ENCODE measurements at regions not wholly inside any gene's neighbourhood (a gene's known extent, or its start where the extent isn't known, plus 50 kb on each side); places are given as distances from the start of the nearest gene placed in this dataset.
"Not testable (repeated sequence)": the region's sequence is repeated elsewhere in the genome, so short reads cannot be mapped to it uniquely, and the experiment has no call there.

DNA sequence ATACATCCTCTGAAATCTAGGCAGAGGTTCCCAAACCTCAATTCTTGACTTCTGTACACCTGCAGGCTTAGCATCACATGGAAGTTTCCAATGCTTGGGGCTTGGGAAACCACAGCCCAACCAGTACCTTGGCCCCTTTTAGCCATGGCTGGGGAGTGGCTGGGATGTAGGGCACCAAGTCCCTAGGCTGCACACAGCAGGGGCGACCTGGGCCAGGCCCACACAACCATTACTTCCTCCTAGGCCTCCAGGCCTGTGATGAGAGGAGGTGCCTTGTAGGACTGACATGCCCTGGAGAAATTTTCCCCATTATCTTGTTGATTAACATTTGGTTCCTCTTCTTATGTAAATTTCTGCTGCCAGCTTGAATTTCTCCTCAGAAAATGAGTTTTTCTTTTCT is 1387.4 kb downstream of the FSCB start:
- TF ChIP-seq CTCF (IDR thresholded peaks at IDR 0.05; ENCODE audit: insufficient read depth, low read length, missing control alignments) = no peak
- ChIA-PET CTCF (no interaction called here), POLR2A (no interaction called here)
- DNase-seq (ENCODE audit: low read depth, low spot score) = no peak
- no peak overlapping the region for H3K4me3 ChIP-seq (ENCODE audit: low read depth, low read length)

- no peak for DNase-seq (ENCODE audit: low read depth, low spot score)
- TF ChIP-seq CTCF (IDR thresholded peaks at IDR 0.05; ENCODE audit: insufficient read depth, low read length, missing control alignments) = no peak
- ChIA-PET POLR2A (no interaction called here), CTCF (no interaction called here)
- no peak overlapping the region for H3K4me3 ChIP-seq (ENCODE audit: low read depth, low read length)
Measured at GRCh38 chr14:43116341-43116740, 1390.7 kb downstream of the FSCB start.

DNA sequence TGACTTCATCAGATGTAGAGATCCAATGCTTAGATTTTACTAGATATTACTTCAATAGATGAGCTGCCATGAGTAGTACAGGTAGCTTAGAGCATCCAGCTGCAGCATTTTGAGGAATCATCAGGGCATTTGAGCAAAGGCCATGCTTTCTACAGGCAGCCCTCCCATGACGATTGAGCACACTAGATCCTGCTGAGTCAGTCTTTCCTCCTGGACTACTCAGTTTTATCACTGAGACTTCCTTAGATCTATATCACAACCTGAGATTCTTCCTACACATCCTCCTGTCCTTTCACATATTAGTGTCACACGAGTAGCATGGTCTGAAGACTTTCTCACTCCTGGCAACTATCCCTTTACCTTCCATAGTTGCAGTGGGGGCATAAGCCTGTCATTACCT is 1401.8 kb downstream of the FSCB start:
- no peak for TF ChIP-seq CTCF (IDR thresholded peaks at IDR 0.05; ENCODE audit: insufficient read depth, low read length, missing control alignments)
- no peak overlapping the region for H3K4me3 ChIP-seq (ENCODE audit: low read depth, low read length)
- DNase-seq (ENCODE audit: low read depth, low spot score) = no peak
- ChIA-PET POLR2A (no interaction called here), CTCF (no interaction called here)

DNA sequence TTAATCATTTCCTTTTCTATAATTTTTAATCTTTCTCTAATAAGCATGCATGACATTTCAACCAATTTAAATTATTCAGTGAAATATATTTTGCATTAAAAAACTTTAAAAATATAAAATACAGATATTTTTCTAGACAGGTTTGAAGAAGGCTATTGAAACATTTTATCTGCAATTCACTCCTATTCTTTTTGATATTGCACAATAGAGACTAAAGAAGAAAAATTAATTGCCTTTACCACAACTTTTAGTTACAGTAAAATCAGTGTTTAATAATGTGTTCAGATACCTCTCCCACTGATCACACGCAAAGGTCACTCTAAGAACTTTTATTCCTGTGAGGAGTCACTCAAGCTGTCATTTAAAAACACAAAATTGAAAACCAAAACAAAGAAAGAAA is 1416.7 kb downstream of the FSCB start:
- DNase-seq (ENCODE audit: low read depth, low spot score) = no peak
- ChIA-PET POLR2A (no interaction called here), CTCF (no interaction called here)

DNA sequence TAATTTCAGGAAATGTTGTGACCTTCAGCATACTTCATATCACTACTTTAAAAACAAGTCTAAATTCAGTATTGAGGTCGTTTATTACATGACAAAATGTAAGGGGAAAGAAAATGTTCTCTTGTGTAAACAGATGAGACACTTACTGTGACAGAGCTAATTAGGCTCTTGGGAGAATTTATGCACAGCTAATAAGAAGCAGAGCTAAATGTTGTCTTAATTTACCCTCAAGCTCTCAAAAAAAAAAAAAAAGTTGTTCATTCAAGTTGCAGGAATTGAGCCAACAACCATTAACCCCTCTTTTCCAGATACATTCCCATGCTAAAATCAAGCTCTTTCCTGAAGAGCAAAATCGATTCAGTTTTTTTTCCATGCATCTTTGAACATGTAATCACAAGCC is 1419.4 kb downstream of the FSCB start:
- ChIA-PET POLR2A (no interaction called here), CTCF (no interaction called here)
- no peak for TF ChIP-seq CTCF (IDR thresholded peaks at IDR 0.05; ENCODE audit: insufficient read depth, low read length, missing control alignments)
- H3K4me3 ChIP-seq (ENCODE audit: low read depth, low read length) = no peak overlapping the region
- DNase-seq (ENCODE audit: low read depth, low spot score) = no peak

More for the DNA sequence above, 1416.7 kb downstream of the FSCB start:
- H3K4me3 ChIP-seq (ENCODE audit: low read depth, low read length) = no peak overlapping the region
- no peak for TF ChIP-seq CTCF (IDR thresholded peaks at IDR 0.05; ENCODE audit: insufficient read depth, low read length, missing control alignments)

DNA sequence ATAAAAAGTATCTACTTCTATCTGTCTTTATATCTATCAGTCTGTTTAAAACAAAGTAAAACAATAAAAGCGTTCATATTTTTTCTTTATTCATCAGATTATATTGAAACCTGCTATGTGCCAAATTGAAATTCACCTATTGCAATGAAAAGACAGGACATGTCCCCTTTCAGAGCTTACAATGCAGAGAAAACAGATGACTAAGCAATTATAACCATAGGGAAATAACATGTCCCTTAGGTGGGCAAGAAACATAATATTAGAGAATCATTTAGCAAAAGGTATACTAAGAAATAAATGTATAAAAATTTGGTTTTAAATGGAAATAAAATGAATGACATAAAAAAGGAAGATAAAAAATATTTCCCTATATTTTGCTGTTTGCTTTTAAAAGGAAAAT is 1421.3 kb downstream of the FSCB start:
- POLR2A ChIA-PET = no interaction called here
- CTCF ChIA-PET = no interaction called here
- TF ChIP-seq CTCF (IDR thresholded peaks at IDR 0.05; ENCODE audit: insufficient read depth, low read length, missing control alignments) = no peak
- no peak for DNase-seq (ENCODE audit: low read depth, low spot score)
- no peak overlapping the region for H3K4me3 ChIP-seq (ENCODE audit: low read depth, low read length)

DNA sequence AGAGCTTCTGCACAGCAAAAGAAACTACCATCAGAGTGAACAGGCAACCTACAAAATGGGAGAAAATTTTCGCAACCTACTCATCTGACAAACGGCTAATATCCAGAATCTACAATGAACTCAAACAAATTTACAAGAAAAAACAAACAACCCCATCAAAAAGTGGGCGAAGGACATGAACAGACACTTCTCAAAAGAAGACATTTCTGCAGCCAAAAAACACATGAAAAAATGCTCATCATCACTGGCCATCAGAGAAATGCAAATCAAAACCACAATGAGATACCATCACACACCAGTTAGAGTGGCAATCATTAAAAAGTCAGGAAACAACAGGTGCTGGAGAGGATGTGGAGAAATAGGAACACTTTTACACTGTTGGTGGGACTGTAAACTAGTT is 1439.7 kb downstream of the FSCB start:
- DNase-seq (ENCODE audit: low read depth, low spot score); POLR2A ChIA-PET; CTCF ChIA-PET; H3K4me3 ChIP-seq (ENCODE audit: low read depth, low read length): not testable (repeated sequence)
